ES-I3 (cell line): ENCODE measurements at regions not wholly inside any gene's neighbourhood (a gene's known extent, or its start where the extent isn't known, plus 50 kb on each side); places are given as distances from the start of the nearest gene placed in this dataset.

ENCODE experiments used
- H3K36me3 ChIP-seq: 2 replicates; pipeline ENCODE4 v1.6.1; 2013; ENCODE audit warnings: mild to moderate bottlenecking, low read length, control low read depth, moderate library complexity; ENCODE audit not compliant: insufficient read depth
- H3K4me1 ChIP-seq: 2 replicates; pipeline ENCODE4 v1.6.1; 2013; ENCODE audit warnings: mild to moderate bottlenecking, control low read depth, low read length; ENCODE audit not compliant: insufficient read depth
- H3K9ac ChIP-seq: 2 replicates; pipeline ENCODE4 v1.6.1; 2013; ENCODE audit warnings: low read depth, mild to moderate bottlenecking, low read length, moderate library complexity
- H3K9me3 ChIP-seq: 2 replicates; pipeline ENCODE4 v1.6.1; 2013; ENCODE audit warnings: mild to moderate bottlenecking, low read length, moderate library complexity; ENCODE audit not compliant: control insufficient read depth, insufficient read depth

DNA sequence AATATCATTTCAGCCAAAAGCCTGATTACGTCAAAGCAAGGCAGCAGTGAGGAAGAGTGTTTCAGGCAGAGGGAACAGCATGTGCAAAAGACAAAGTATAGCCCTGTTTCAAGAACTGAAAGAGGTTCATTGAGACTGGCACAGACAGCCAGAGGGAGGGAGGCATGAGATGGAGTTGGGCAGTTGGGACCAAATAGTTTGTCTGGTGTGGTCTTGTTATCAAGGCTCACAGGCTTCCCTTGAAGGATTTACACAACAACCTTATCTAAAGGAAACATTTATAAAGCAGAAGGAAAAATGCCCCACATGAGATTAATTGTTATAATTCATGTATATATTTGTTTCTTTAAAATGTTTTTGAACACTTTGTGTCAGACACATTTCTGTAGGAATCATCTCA lies 253.3 kb downstream of the DMAC1 start:
- peaks cover 22% of the 10 kb centered on the region for H3K4me1 ChIP-seq
- H3K9ac ChIP-seq, result no peak overlapping the region
- no peaks in the 10 kb centered on the region for H3K9me3 ChIP-seq
- no peaks in the 10 kb centered on the region for H3K36me3 ChIP-seq

DNA sequence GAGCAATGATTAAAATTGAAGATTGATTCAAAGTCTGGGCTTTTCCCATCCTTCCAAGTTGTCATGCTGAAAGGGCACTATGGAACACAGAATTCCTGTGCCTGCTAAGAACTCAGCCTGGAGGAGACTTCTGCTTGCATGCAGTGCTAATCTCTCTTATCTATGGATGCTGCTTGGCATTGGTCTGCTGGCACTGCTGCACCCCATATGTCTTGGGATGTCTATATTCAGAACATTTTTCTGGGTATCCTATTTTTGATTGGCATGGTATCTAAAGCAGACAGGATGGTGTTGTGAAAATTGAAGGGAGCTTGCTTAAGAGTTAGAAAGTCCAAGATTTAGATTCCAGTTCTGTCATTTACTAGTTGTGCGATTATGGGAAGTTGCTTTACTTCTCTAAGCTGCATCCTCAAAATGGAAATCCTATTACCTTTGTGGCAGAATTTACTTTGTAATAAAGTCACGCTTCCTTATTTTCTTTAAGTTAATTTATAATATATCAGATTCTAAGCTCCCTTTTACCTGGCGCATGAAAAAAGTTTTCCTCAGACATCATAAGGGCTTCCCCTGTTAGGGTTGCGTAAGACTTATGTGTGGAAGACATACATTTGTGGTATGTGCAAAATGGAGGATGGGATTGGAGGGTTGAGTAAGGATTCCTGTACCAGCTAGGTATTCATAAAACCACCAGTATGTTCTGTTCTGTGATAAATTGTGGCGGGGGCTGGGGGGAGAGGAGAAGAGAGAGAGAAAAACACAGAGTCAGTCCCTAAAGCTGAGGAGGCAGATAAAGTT lies 254.0 kb downstream of the DMAC1 start:
- Histone ChIP-seq H3K4me1 (peaks cover 22% of the 10 kb centered on the region), H3K9me3 (no peaks in the 10 kb centered on the region), H3K9ac (no peak overlapping the region), H3K36me3 (no peaks in the 10 kb centered on the region)

DNA sequence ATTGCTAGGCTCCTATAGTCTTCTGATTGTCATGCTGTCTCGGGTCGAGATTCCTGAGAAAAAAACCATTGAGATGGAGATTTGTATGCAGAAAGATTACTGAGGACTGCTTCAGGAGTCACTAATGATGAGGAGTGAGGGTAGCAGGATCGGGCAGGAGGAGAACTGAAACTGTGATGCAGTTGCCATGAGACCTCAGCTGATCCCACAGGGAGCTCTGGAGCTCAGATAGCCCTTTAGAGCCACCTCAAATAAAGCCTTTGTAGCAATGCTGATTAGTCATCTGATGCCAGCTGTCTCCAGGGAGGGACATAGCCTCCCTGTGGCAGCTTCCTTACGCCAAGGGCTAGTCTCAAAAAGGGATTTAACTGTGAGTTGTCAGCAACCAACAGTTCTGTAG lies 256.9 kb downstream of the DMAC1 start:
- H3K36me3 ChIP-seq, result no peaks in the 10 kb centered on the region
- no peak overlapping the region for H3K9ac ChIP-seq
- peaks cover 14% of the 10 kb centered on the region; the same call in 1 of the 2 replicates for H3K4me1 ChIP-seq
- H3K9me3 ChIP-seq, result no peaks in the 10 kb centered on the region

DNA sequence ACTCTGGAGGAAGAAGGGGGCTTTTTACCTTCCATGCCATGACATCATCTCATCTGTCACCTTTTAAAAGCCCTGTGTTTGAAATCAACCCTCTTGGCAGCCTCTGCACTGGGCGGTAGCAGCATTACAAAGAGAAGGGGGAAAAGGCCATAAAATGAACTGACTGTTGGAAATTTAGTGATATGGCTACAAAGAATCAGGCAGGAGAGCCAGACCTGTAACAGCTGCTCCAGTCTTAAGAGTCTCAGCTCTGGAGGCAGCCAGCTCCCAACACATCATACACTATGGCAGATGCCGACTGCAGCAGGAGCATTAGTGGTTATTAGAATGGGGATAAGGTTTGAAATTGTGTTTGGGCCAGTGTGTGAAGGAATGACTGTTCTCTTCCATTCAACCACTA lies 257.5 kb downstream of the DMAC1 start:
- no peaks in the 10 kb centered on the region for H3K36me3 ChIP-seq
- H3K4me1 ChIP-seq, result peaks cover 14% of the 10 kb centered on the region; the same call in 1 of the 2 replicates
- H3K9me3 ChIP-seq, result no peaks in the 10 kb centered on the region
- H3K9ac ChIP-seq, result no peak overlapping the region

DNA sequence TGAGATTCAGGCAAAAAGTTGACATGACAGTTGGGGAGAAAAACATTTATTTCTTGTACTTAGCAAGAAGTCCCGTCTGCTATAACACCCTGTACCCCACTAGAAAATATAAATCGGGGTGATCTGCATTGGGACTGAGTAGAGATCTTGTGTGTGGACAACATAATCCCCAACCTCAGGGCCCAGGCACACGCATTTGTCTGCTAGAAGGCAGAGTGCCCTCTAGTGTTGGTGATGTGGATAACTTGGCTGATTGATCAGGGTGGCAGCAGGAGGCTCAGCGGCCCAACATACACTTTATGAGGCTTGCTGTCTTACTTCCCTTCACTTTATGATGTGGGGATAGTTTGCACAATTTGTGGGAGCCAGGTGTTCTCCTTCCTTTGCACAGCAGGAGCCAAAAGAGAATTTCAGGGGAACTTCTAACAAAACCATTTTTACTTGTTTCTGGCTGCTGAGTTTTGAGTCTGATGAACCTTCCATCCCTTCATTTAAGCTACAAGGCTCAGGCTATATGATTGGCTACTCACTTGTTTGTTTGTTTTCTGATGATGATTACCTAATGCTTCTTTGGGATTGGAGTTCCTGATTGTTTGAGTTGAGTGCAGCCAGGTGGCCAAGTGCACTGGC lies 263.2 kb downstream of the DMAC1 start:
- Histone ChIP-seq H3K9ac (no peak overlapping the region), H3K9me3 (no peaks in the 10 kb centered on the region), H3K4me1 (no peaks in the 10 kb centered on the region), H3K36me3 (no peaks in the 10 kb centered on the region)

DNA sequence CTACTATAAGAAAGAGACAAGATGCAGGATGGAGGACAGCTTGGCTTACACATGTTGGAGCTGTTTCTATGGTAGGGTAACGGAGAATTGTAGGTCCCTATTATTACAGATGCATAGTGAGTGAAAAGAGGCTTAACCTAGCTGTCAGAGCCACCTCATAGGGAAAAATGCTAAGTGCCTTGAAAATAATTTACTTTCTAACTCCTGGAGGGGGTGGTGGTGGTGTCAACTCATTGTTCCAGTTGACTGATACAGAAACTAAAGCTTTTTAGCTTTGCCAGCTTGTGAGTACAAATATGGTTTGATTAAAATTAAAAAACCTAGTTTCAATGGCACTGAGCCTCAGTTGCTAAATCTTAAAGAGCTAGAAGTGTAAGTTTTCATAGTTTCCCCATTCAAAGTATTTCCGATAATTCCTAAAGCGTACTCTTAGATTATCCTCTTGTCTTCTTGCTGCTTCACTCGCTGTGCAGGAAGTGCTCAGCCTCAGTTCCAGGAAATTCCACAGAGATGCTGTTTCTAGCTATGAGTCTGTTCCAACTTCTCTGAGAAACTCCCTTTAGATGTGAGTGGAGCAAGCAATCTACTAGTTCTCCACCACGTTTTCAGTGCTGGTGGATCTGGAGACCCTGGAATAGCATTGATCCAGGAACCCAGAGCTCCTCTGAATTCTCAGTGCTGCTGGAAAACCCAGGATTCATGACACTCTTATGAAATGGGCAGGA lies 265.2 kb downstream of the DMAC1 start:
- Histone ChIP-seq H3K9ac (no peak overlapping the region), H3K36me3 (no peaks in the 10 kb centered on the region), H3K9me3 (no peaks in the 10 kb centered on the region), H3K4me1 (no peaks in the 10 kb centered on the region)

DNA sequence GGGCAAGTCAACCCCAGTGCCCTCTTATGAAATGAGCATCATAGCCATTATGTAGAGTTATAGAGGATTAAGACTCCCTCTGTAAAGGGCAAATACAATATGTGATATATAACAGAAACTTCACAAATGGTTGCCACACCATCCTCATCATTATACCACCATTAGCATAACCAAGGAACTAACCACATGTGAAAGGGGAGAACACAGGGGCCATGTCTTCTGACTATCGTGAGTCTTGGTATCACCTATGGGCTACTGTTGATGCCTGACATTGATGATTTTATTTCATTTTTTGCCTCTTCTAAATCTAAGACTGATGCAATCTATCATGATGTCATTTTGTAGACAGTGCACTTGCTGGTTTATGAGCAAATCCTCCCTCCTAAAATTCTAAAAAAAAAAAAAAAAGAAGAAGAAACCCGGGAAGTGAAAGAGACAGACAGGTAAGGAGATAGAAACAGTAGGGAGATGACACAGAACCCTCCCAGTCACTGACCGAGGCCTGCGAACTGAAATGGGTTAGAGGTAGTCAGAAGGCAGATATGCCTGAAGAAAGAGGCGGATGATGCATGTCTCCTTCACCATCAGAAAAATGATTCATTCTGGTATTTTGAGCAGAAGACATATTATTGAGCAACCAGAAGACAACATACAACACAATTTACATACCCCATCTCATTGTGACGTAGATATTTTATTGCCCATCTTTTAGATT lies 266.0 kb downstream of the DMAC1 start:
- no peak overlapping the region for H3K9ac ChIP-seq

DNA sequence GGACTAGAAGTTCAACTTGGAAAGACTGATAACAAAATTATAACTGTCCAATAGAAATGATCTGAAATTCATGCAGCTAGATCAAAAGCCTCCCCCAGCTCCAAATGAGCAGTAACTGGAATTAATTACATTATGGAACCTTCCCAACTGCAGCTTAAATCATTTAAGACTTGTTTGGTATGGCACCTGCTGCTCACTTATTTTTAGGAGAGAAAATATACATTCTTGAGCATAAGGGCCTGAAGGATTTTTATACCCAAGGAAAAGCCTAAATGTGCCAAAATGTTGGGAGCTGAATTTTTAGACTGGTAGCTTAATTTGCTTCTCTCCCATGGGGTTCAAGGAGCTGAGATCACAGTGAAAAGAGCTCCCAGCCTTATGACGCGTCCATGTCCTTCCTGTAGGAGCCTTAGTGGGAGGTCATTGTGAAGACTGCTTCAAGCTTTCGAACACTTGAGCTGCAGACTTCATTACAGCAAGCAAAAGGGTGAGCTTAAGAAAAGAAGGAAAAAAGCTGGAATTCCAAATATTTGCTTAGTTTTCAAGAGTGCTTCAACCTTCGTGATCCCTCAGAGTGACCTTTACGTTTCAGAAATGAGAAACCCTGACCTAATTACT lies 276.0 kb downstream of the DMAC1 start:
- H3K36me3 ChIP-seq, result no peaks in the 10 kb centered on the region
- H3K4me1 ChIP-seq, result peaks cover 3% of the 10 kb centered on the region; the same call in 1 of the 2 replicates
- no peak overlapping the region for H3K9ac ChIP-seq

More for the DNA sequence above, 266.0 kb downstream of the DMAC1 start:
- no peaks in the 10 kb centered on the region for H3K4me1 ChIP-seq
- no peaks in the 10 kb centered on the region for H3K36me3 ChIP-seq
- no peaks in the 10 kb centered on the region for H3K9me3 ChIP-seq

DNA sequence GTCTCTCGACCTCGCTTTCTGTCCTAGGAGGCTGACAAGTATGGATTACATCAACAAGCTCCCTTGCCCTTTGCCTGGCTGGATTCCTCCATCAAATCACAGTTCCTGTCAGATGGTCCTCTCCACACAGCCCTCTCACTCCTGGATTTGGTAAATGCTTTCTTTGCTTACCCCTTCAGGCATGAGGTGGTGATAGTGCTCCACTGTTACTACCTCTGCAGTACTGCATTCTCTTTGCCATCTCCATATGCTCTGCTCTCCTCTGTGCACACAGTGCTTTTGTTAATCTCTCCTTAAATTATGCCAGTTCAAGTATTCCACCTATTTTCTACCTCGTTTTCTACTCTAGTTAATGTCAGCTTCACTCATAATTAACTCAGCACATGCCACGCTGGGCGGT lies 279.2 kb downstream of the DMAC1 start:
- no peaks in the 10 kb centered on the region for H3K36me3 ChIP-seq
- no peak overlapping the region for H3K9ac ChIP-seq
- no peaks in the 10 kb centered on the region for H3K9me3 ChIP-seq
- H3K4me1 ChIP-seq, result peaks cover 3% of the 10 kb centered on the region; the same call in 1 of the 2 replicates

More for the DNA sequence above, 276.0 kb downstream of the DMAC1 start:
- H3K9me3 ChIP-seq, result no peaks in the 10 kb centered on the region

DNA sequence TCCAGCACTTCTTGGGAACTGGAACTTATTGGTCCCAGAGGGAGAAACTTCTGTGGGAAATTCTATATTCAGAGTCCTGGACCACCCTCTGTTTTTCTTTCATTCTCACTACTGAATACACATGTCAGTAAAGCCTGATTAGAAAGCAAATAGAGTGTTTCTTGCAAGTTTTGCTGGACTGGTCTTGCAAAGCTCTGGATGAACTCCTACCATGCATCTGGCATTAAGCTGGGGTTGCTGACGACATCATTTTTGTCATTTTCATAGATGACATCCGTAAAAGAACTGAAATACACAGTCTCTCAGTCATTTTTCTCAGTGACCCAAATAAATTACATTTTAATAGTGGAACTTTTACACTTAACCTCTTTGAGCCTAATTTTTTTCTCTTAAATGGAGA lies 283.2 kb downstream of the DMAC1 start:
- Histone ChIP-seq H3K9me3 (no peaks in the 10 kb centered on the region), H3K36me3 (no peaks in the 10 kb centered on the region), H3K9ac (no peak overlapping the region), H3K4me1 (no peaks in the 10 kb centered on the region)

DNA sequence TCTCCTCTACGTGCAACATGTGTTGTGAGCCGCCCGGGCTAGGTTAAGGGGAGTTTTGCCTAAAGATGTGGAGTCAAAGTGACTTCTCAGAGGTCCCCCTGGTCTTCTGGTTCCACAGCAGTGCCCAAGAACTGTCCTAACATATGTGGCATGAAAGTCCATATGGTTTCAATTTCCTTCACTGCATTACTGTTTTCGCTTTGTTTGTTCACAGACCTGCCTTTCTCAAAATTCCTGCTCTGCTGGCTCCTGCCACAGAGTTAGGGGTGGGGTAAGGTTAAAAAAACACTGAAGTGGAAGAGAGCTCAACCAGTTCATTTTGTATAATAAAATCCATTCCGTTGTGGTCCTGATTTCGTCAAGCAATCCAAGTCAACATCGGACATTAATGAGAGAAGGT lies 289.4 kb downstream of the DMAC1 start:
- no peak overlapping the region for H3K9ac ChIP-seq
- H3K4me1 ChIP-seq, result no peaks in the 10 kb centered on the region
- no peaks in the 10 kb centered on the region for H3K36me3 ChIP-seq
- H3K9me3 ChIP-seq, result no peaks in the 10 kb centered on the region

DNA sequence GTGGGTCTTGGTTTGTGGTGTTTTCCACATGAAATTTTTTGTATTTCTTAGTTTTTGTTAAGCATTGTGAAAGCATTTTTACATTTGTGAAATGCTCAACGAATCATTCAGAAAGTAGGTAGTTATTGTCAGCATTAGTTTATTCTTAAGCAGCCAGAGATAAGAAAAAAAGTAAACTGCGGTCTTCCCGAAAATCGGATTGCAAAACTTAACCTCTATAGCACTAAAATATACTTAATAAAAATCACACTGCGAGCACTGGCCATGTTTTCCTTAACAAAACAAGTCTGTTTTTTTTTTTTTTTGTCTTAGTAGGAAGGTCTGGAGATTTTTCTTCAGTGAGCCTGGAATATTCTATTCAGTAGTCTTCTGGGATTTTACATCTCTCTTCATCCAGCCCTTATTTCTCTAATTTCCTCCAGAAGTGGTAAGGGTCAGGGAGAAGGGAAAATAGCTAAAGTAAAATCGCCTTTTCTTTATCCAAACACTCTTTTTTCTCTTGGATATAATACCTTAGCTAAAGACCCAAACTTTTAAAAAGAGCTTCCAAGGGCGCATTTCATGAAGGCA lies 289.9 kb downstream of the DMAC1 start:
- no peaks in the 10 kb centered on the region for H3K9me3 ChIP-seq
- H3K36me3 ChIP-seq, result no peaks in the 10 kb centered on the region
- no peaks in the 10 kb centered on the region for H3K4me1 ChIP-seq
- no peak overlapping the region for H3K9ac ChIP-seq

DNA sequence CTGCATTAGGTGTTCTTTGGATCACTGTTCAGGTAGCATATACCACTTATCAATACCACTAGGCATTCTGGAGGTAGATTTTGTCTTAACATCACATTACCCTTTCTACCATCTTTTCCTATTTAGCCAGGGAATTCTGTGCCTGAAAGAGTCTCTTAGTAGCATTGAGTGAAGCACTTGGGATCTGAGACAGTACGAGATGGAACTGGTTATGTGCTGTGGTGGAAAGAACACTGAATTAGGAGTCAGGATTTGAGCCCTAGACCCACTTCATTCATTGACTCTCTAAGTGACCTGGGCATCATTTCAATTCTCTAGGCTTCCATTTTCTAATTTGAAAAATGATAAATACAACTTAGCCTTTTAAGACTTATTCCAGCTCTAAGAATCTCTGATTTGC lies 291.1 kb downstream of the DMAC1 start:
- no peaks in the 10 kb centered on the region for H3K4me1 ChIP-seq
- no peaks in the 10 kb centered on the region for H3K9me3 ChIP-seq
- H3K9ac ChIP-seq, result no peak overlapping the region
- no peaks in the 10 kb centered on the region for H3K36me3 ChIP-seq
